RWPE1 (cell line): ENCODE measurements at regions not wholly inside any gene's neighbourhood (a gene's known extent, or its start where the extent isn't known, plus 50 kb on each side); places are given as distances from the start of the nearest gene placed in this dataset.

Experiments used
- CTCF ChIA-PET: fragments of 350-600 bp; sonication (Branson Sonifier 250); formaldehyde crosslinking; extraction: SDS; loops from one replicate; lab custom pipeline; 2021; lab: Yijun Ruan, JAX
- POLR2A ChIA-PET: fragments of 400-600 bp; formaldehyde crosslinking; extraction: SDS; loops from one replicate; lab custom pipeline; 2020; ENCODE audit warnings: antibody characterized with exemption; ENCODE audit not compliant: low non-redundant PET; lab: Yijun Ruan, JAX
- DNase-seq: peaks from one replicate; pipeline ENCODE4 v3.0.0; 2012; ENCODE audit warnings: low spot score
- H3K27ac ChIP-seq: fragments of 450-650 bp; 2 replicates; pipeline ENCODE4 v1.5.1; 2017
- CTCF ChIP-seq: fragments of 450-650 bp; conservative IDR thresholded peaks from 2 replicates; pipeline ENCODE4 v1.5.1; 2017; ENCODE audit warnings: low read depth, mild to moderate bottlenecking

GRCh38 chr6:44672841-44673240 lies 285.3 kb downstream of the CDC5L start:
- DNase-seq = peak; percentile 38
- POLR2A ChIA-PET = interaction anchor here (1.0 kb wide), 1 partner anchor 28 kb away, joined by 3 read pairs; no protein-coding TSS in a partner anchor
- H3K27ac ChIP-seq = no peak overlapping the region
- CTCF ChIA-PET = interaction anchor here (0.6 to 1.4 kb wide), 3 partner anchors 12 to 110 kb away, joined by 4 to 8 read pairs (median 5); no protein-coding TSS in a partner anchor
- TF ChIP-seq CTCF = no peak

GRCh38 chr6:44674226-44675155 lies 287.0 kb downstream of the CDC5L start:
- ChIA-PET POLR2A (no interaction called here), CTCF (interaction anchor here (0.7 kb wide), 1 partner anchor 1370 kb away, joined by 4 read pairs; no protein-coding TSS in a partner anchor)
- DNase-seq = peak; percentile 82
- H3K27ac ChIP-seq = no peak overlapping the region
- no peak for TF ChIP-seq CTCF

GRCh38 chr6:44675449-44675848 lies 287.9 kb downstream of the CDC5L start:
- DNase-seq = no peak
- CTCF ChIA-PET = interaction anchor here (0.7 to 1.4 kb wide), 2 partner anchors 20 to 1369 kb away, joined by 4 read pairs; no protein-coding TSS in a partner anchor
- H3K27ac ChIP-seq = no peak overlapping the region
- TF ChIP-seq CTCF = no peak
- POLR2A ChIA-PET = no interaction called here

- H3K27ac ChIP-seq = no peak overlapping the region
- TF ChIP-seq CTCF = no peak
- no peak for DNase-seq
- CTCF ChIA-PET = interaction anchor here (0.6 to 1.4 kb wide), 2 partner anchors 20 to 1262 kb away, joined by 4 read pairs; no protein-coding TSS in a partner anchor
- POLR2A ChIA-PET = no interaction called here
These were observed 288.8 kb downstream of the CDC5L start for GRCh38 chr6:44676246-44676790.

GRCh38 chr6:44676826-44677433 lies 289.4 kb downstream of the CDC5L start:
- TF ChIP-seq CTCF = no peak
- no peak overlapping the region for H3K27ac ChIP-seq
- no peak for DNase-seq
- POLR2A ChIA-PET = no interaction called here
- CTCF ChIA-PET = no interaction called here
